MM.1S (cell line): ENCODE measurements at regions not wholly inside any gene's neighbourhood (a gene's known extent, or its start where the extent isn't known, plus 50 kb on each side); places are given as distances from the start of the nearest gene placed in this dataset.
A peak's percentile ranks its signal among the peaks of the same experiment; 100 is the strongest.
"Not testable (repeated sequence)": the region's sequence is repeated elsewhere in the genome, so short reads cannot be mapped to it uniquely, and the experiment has no call there.

Source experiments
- DNase-seq: peaks from one replicate; pipeline ENCODE4 v3.0.0-alpha.2; 2015
- H2AFZ ChIP-seq: fragments of 300-600 bp; sonication (generic); 2 replicates; pipeline ENCODE4 v1.6.0; 2016; ENCODE audit warnings: antibody characterized with exemption, low read length
- H3F3A ChIP-seq: fragments of 300-600 bp; sonication (generic); 2 replicates; pipeline ENCODE4 v1.6.1; 2016; ENCODE audit warnings: mild to moderate bottlenecking, antibody characterized with exemption, low read length, moderate library complexity, mixed read lengths; ENCODE audit not compliant: insufficient read depth
- H3K27ac ChIP-seq: fragments of 300-600 bp; sonication (generic); 2 replicates; pipeline ENCODE4 v1.5.1; 2016; ENCODE audit warnings: mild to moderate bottlenecking, low read length
- H3K27me3 ChIP-seq: fragments of 300-600 bp; sonication (generic); replicated peaks from 2 replicates; pipeline ENCODE4 v1.6.0; 2016; ENCODE audit warnings: low read length; ENCODE audit not compliant: insufficient read depth
- H3K36me3 ChIP-seq: fragments of 300-600 bp; sonication (generic); replicated peaks from 2 replicates; pipeline ENCODE4 v1.6.1; 2016; ENCODE audit warnings: mild to moderate bottlenecking, low read length, mixed read lengths; ENCODE audit not compliant: insufficient read depth
- H3K4me1 ChIP-seq: fragments of 300-600 bp; sonication (generic); 2 replicates; pipeline ENCODE4 v1.6.1; 2016; ENCODE audit warnings: low read length, mixed read lengths
- H3K4me2 ChIP-seq: fragments of 300-600 bp; sonication (generic); 2 replicates; pipeline ENCODE4 v1.6.0; 2016; ENCODE audit warnings: low read depth, low read length
- H3K4me3 ChIP-seq: fragments of 300-600 bp; sonication (generic); 2 replicates; pipeline ENCODE4 v1.5.1; 2016; ENCODE audit warnings: low read length, mixed read lengths
- H3K79me2 ChIP-seq: fragments of 300-600 bp; sonication (generic); 2 replicates; pipeline ENCODE4 v1.6.1; 2016; ENCODE audit warnings: mixed run types, low read length, mixed read lengths
- H3K9ac ChIP-seq: fragments of 300-600 bp; sonication (generic); 2 replicates; pipeline ENCODE4 v1.6.1; 2016; ENCODE audit warnings: low read length, mixed read lengths
- H3K9me2 ChIP-seq: fragments of 300-600 bp; sonication (generic); replicated peaks from 2 replicates; pipeline ENCODE4 v1.6.1; 2016; ENCODE audit warnings: mild to moderate bottlenecking, low read length, mixed read lengths; ENCODE audit not compliant: insufficient read depth
- H3K9me3 ChIP-seq: fragments of 300-600 bp; sonication (generic); replicated peaks from 2 replicates; pipeline ENCODE4 v1.6.1; 2016; ENCODE audit warnings: mild to moderate bottlenecking, low read length, mixed read lengths; ENCODE audit not compliant: insufficient read depth
- H4K20me1 ChIP-seq: fragments of 300-600 bp; sonication (generic); 2 replicates; pipeline ENCODE4 v1.6.1; 2016; ENCODE audit warnings: mild to moderate bottlenecking, low read length, moderate library complexity, mixed read lengths; ENCODE audit not compliant: insufficient read depth
- EZH2 ChIP-seq: fragments of 300-600 bp; sonication (generic); optimal IDR thresholded peaks from 2 replicates; pipeline ENCODE3; 2017; ENCODE audit warnings: low read depth, mild to moderate bottlenecking, antibody characterized with exemption, low read length, mixed read lengths
- EZH2phosphoT487 ChIP-seq: fragments of 300-600 bp; sonication (generic); IDR thresholded peaks from 2 replicates; pipeline ENCODE4 v1.6.1; 2018; ENCODE audit warnings: antibody characterized with exemption, low read length
- TF ChIP-seq, protein P1 (sequence below): fragments of 300-600 bp; sonication (generic); IDR thresholded peaks from 2 replicates; pipeline ENCODE4 v1.5.1; 2016; ENCODE audit warnings: antibody characterized with exemption, low read length, mixed read lengths

DNA sequence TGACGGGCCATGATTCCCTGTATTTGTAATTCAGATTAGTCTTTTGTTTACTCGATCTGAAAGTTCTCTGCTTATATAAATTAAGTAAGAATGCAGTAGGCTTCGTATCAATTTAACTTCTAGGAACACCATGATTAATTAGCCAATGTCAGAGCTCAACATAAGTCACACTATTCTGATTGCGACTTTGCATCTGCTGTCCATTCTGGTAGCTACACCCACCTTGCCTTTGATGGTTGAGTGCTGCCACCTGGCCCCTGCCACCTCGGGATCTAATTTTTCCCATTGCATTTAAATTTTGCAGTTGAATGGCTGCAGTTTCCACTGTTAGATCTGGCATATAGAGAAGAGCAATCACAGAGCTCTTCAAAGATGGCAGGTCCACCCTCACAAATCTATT, 140.0 kb downstream of the LTN1 start:
- H3K79me2 ChIP-seq, result no peaks in the 10 kb centered on the region
- no peaks in the 10 kb centered on the region for H3K4me1 ChIP-seq
- no peak for TF ChIP-seq EZH2phosphoT487
- TF ChIP-seq, protein P1, sequence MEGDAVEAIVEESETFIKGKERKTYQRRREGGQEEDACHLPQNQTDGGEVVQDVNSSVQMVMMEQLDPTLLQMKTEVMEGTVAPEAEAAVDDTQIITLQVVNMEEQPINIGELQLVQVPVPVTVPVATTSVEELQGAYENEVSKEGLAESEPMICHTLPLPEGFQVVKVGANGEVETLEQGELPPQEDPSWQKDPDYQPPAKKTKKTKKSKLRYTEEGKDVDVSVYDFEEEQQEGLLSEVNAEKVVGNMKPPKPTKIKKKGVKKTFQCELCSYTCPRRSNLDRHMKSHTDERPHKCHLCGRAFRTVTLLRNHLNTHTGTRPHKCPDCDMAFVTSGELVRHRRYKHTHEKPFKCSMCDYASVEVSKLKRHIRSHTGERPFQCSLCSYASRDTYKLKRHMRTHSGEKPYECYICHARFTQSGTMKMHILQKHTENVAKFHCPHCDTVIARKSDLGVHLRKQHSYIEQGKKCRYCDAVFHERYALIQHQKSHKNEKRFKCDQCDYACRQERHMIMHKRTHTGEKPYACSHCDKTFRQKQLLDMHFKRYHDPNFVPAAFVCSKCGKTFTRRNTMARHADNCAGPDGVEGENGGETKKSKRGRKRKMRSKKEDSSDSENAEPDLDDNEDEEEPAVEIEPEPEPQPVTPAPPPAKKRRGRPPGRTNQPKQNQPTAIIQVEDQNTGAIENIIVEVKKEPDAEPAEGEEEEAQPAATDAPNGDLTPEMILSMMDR, result no peak
- no peak for TF ChIP-seq EZH2
- H2AFZ ChIP-seq, result no peak overlapping the region
- H3K27ac ChIP-seq, result no peak overlapping the region
- H3K4me2 ChIP-seq, result no peak overlapping the region
- no peak for DNase-seq
- H3K9me2 ChIP-seq, result no peaks in the 10 kb centered on the region
- no peaks in the 10 kb centered on the region for H3K9me3 ChIP-seq
- no peaks in the 10 kb centered on the region for H4K20me1 ChIP-seq
- H3K36me3 ChIP-seq, result no peaks in the 10 kb centered on the region
- H3K9ac ChIP-seq, result no peak overlapping the region
- H3K27me3 ChIP-seq, result no peaks in the 10 kb centered on the region
- no peaks in the 10 kb centered on the region for H3F3A ChIP-seq
- H3K4me3 ChIP-seq, result no peak overlapping the region

DNA sequence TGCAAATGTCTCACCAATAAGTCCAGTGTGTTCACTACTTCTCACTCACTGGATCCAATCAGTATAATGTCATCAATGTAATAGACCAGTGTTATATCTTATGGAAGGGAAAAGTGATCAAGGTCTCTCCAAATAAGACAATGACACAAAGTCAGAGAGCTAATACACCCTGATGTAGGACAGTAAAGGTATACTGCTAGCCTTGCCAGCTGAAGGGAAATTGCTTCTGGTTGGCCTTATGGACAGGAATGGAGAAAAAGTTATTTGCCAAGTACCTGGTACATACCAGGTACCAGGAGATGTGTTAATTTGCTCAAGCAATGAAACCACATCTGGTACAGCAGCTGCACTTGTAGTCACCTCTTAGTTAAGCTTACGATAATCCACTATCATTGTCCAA, 141.0 kb downstream of the LTN1 start:
- Histone ChIP-seq H3F3A (no peaks in the 10 kb centered on the region), H3K27me3 (no peaks in the 10 kb centered on the region), H2AFZ (no peak overlapping the region), H3K9me3 (no peaks in the 10 kb centered on the region), H3K9ac (no peak overlapping the region), H3K36me3 (no peaks in the 10 kb centered on the region), H3K4me3 (no peak overlapping the region), H3K79me2 (no peaks in the 10 kb centered on the region), H4K20me1 (no peaks in the 10 kb centered on the region), H3K27ac (no peak overlapping the region), H3K4me2 (no peak overlapping the region), H3K9me2 (no peaks in the 10 kb centered on the region), H3K4me1 (no peaks in the 10 kb centered on the region)
- no peak for DNase-seq
- no peak for TF ChIP-seq EZH2phosphoT487
- TF ChIP-seq, protein P1, result no peak
- TF ChIP-seq EZH2, result no peak

DNA sequence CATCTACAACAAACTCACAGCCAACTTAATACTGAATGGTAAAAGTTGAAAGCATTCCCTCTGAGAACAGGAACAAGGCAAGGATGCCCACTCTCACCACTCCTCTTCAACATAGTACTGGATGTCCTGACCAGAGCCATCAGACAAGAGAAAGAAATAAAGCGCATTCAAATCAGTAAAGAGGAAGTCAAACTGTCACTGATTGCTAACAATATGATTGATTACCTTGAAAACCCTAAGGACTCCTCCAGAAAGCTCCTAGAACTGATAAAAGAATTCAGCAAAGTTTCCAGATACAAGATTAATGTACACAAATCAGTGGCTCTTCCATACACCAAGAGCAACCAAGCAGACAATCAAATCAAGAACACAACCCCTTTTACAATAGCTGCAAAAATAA, 153.4 kb downstream of the LTN1 start:
- not testable (repeated sequence) for H3K9me3 ChIP-seq, H3K4me1 ChIP-seq, H2AFZ ChIP-seq, H3F3A ChIP-seq, H3K9me2 ChIP-seq, H3K79me2 ChIP-seq, H4K20me1 ChIP-seq, H3K27me3 ChIP-seq, H3K36me3 ChIP-seq, H3K4me2 ChIP-seq, H3K27ac ChIP-seq, DNase-seq, H3K9ac ChIP-seq, H3K4me3 ChIP-seq

DNA sequence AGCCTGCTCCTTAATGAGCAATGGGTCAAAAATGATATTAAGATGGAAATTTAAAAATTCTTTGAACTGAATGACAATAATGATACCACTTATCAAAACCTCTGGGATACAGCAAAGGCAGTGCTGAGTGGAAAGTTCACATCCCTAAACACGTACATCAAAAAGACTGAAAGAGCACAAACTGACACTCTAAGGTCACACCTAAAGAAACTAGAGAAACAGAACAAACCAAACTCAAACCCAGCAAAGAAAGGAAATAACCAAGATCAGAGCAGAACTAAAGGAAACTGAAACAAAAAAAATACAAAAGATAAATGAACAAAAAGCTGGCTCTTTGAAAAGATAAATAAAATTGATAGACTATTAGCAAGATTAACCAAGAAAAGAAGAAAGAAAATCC, 155.3 kb downstream of the LTN1 start:
- not testable (repeated sequence) for H3K79me2 ChIP-seq, H2AFZ ChIP-seq, H3K9me3 ChIP-seq, H3K9ac ChIP-seq, H3K27ac ChIP-seq, H4K20me1 ChIP-seq, H3K9me2 ChIP-seq, H3K4me2 ChIP-seq, H3K27me3 ChIP-seq, H3K36me3 ChIP-seq, H3K4me3 ChIP-seq, H3F3A ChIP-seq, H3K4me1 ChIP-seq
- peak; percentile 10 for DNase-seq

DNA sequence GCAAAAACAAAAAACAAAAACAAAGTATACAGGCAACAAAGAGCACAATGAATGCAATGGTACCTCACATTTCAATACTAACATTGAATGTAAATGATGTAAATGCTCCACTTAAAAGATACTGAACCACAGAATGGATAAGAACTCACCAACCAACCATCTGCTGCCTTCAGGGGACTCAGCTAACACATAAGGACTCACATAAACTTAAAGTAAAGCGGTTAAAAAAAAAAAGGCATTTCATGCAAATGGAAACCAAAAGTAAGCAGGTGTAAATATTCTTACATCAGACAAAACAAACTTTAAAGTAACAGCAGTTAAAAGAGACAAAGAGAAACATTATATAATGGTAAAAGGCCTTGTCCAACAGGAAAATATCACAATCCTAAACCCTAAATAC, 156.1 kb downstream of the LTN1 start:
- H3K9me3 ChIP-seq, H3K79me2 ChIP-seq, H3K4me1 ChIP-seq, H3K9me2 ChIP-seq, H3K27ac ChIP-seq, H3K4me3 ChIP-seq, DNase-seq, H3K27me3 ChIP-seq, H3K36me3 ChIP-seq, H4K20me1 ChIP-seq, H3K9ac ChIP-seq, H3K4me2 ChIP-seq, H3F3A ChIP-seq, H2AFZ ChIP-seq: not testable (repeated sequence)
